PC-9 (cell line): ENCODE measurements at regions not wholly inside any gene's neighbourhood (a gene's known extent, or its start where the extent isn't known, plus 50 kb on each side); places are given as distances from the start of the nearest gene placed in this dataset.

ENCODE experiments used
- BruUV-seq: library from RNA; stranded (reverse); fragments of 400-500 nt; replicated peaks from 2 replicates; lab custom pipeline; 2021; lab: Mats Ljungman, UMichigan
- CTCF ChIA-PET: fragments of 300-600 bp; sonication (Branson Sonifier 250); formaldehyde crosslinking; loops from one replicate; lab custom pipeline; 2022; ENCODE audit warnings: antibody characterized with exemption; lab: Charles Lee
- POLR2A ChIA-PET: fragments of 300-600 bp; sonication (Branson Sonifier 250); formaldehyde crosslinking; loops from one replicate; lab custom pipeline; 2022; ENCODE audit warnings: antibody characterized with exemption; ENCODE audit not compliant: unreplicated experiment; lab: Charles Lee
- DNase-seq, 2 experiments: peaks; one replicate each; pipeline versions ENCODE4 v3.0.0 to v3.0.0-alpha.2; 2015 to 2022; ENCODE audit warnings: mixed read lengths in 1 of 2
- H2AFZ ChIP-seq: fragments of 200-600 bp; sonication (generic); 2 replicates; pipeline ENCODE4 v1.8.1; 2017; ENCODE audit warnings: antibody characterized with exemption
- H3F3A ChIP-seq: fragments of 200-600 bp; sonication (generic); 2 replicates; pipeline ENCODE4 v1.8.1; 2017; ENCODE audit warnings: antibody characterized with exemption, mild to moderate bottlenecking, low read depth; ENCODE audit not compliant: insufficient read depth
- H3K27ac ChIP-seq: fragments of 200-600 bp; sonication (generic); 2 replicates; pipeline ENCODE4 v1.6.1; 2016; ENCODE audit warnings: mixed run types
- H3K27me3 ChIP-seq: fragments of 200-600 bp; sonication (generic); 2 replicates; pipeline ENCODE4 v1.6.1; 2016; ENCODE audit warnings: low read depth, mixed run types; ENCODE audit not compliant: insufficient read depth
- H3K36me3 ChIP-seq: fragments of 200-600 bp; sonication (generic); 2 replicates; pipeline ENCODE4 v1.6.1; 2016; ENCODE audit warnings: low read depth, mixed run types
- H3K4me1 ChIP-seq: fragments of 200-600 bp; sonication (generic); replicated peaks from 2 replicates; pipeline ENCODE4 v1.6.1; 2016; ENCODE audit warnings: mixed run types; ENCODE audit not compliant: insufficient read depth
- H3K4me2 ChIP-seq: fragments of 200-600 bp; sonication (generic); 2 replicates; pipeline ENCODE4 v1.6.1; 2017; ENCODE audit warnings: mixed run types
- H3K4me3 ChIP-seq: fragments of 200-600 bp; sonication (generic); 2 replicates; pipeline ENCODE4 v1.6.1; 2016; ENCODE audit warnings: mixed run types
- H3K79me2 ChIP-seq: fragments of 200-600 bp; sonication (generic); 2 replicates; pipeline ENCODE4 v1.6.1; 2017; ENCODE audit warnings: low read depth, mixed run types
- H3K9me2 ChIP-seq: fragments of 200-600 bp; sonication (generic); 2 replicates; pipeline ENCODE4 v1.8.1; 2017; ENCODE audit warnings: mild to moderate bottlenecking; ENCODE audit not compliant: insufficient read depth
- H3K9me3 ChIP-seq: fragments of 200-600 bp; sonication (generic); 2 replicates; pipeline ENCODE4 v1.8.1; 2016; ENCODE audit warnings: low read depth; ENCODE audit not compliant: insufficient read depth
- H4K20me1 ChIP-seq: fragments of 200-600 bp; sonication (generic); 2 replicates; pipeline ENCODE4 v1.8.1; 2017; ENCODE audit not compliant: insufficient read depth
- EZH2 ChIP-seq: fragments of 200-600 bp; sonication (generic); IDR thresholded peaks from 2 replicates; pipeline ENCODE4 v1.8.0; 2017; ENCODE audit warnings: antibody characterized with exemption, low read depth
- intact Hi-C: fragments of 100-400 bp; cut with micrococcal nuclease; formaldehyde crosslinking; loops from one replicate; pipeline ENCODE4 v1.10.0; 2022; ENCODE audit not compliant: unreplicated experiment
- TF ChIP-seq, protein P1 (sequence below): fragments of 200-600 bp; sonication (generic); conservative IDR thresholded peaks from 2 replicates; pipeline ENCODE4 v1.6.1; 2017; ENCODE audit warnings: mixed run types, antibody characterized with exemption, mild to moderate bottlenecking, moderate library complexity

DNA sequence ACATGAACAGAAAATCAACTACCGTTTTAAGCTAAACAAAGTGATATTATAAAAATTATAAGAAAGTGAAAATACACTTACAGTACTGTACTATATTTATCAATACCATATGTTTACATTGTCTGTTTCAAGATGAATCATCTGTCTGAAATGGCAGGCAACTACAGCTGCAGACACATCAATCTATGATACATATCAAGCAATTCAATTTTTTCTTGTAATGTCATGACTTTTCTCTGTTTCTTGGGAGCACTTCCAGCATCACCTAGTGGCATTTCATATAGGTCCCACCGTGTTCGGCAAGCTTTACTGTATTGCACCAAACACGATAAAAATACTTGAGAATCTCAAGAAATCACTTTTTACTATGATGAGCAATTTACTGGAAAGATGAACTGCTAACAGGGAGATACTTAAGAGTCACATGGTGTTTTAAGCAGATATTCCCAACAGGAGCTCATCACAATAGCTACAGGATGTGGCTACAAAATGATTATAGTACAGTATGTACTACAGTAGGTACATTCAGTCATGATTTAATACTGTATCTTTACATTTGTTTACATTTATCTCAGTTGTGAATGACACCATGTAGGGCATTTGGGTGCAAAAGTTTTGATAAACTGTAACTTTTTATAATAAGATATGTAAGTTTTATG is 207.4 kb downstream of the ADAM29 start:
- POLR2A ChIA-PET: no interaction called here
- Histone ChIP-seq H3F3A (0 out of 2 replicates have a peak, but pooled peaks cover 4% of the 10 kb centered on the region), H3K79me2 (no peaks in the 10 kb centered on the region), H3K27me3 (no peaks in the 10 kb centered on the region), H3K27ac (no peak overlapping the region), H3K9me3 (no peaks in the 10 kb centered on the region), H2AFZ (no peak overlapping the region), H3K4me1 (peaks cover 16% of the 10 kb centered on the region), H3K4me2 (no peak overlapping the region), H3K4me3 (no peak overlapping the region), H3K9me2 (no peaks in the 10 kb centered on the region), H4K20me1 (no peaks in the 10 kb centered on the region), H3K36me3 (no peaks in the 10 kb centered on the region)
- no peak for TF ChIP-seq EZH2
- TF ChIP-seq, protein P1, sequence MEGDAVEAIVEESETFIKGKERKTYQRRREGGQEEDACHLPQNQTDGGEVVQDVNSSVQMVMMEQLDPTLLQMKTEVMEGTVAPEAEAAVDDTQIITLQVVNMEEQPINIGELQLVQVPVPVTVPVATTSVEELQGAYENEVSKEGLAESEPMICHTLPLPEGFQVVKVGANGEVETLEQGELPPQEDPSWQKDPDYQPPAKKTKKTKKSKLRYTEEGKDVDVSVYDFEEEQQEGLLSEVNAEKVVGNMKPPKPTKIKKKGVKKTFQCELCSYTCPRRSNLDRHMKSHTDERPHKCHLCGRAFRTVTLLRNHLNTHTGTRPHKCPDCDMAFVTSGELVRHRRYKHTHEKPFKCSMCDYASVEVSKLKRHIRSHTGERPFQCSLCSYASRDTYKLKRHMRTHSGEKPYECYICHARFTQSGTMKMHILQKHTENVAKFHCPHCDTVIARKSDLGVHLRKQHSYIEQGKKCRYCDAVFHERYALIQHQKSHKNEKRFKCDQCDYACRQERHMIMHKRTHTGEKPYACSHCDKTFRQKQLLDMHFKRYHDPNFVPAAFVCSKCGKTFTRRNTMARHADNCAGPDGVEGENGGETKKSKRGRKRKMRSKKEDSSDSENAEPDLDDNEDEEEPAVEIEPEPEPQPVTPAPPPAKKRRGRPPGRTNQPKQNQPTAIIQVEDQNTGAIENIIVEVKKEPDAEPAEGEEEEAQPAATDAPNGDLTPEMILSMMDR: no peak
- no TSS peak for BruUV-seq
- CTCF ChIA-PET: no interaction called here
- DNase-seq: no peak
- intact Hi-C loops: loop anchor here (10.0 kb wide), 1 partner anchor 361 kb away; no protein-coding TSS in a partner anchor

GRCh38 chr4:175127314-175127713 is 209.2 kb downstream of the ADAM29 start:
- no peak overlapping the region; the same call in 1 of the 2 replicates for H3K4me2 ChIP-seq
- intact Hi-C loops: loop anchor here (10.0 kb wide), 1 partner anchor 363 kb away; no protein-coding TSS in a partner anchor
- no peaks in the 10 kb centered on the region for H3K9me2 ChIP-seq
- no peak overlapping the region for H2AFZ ChIP-seq
- no peaks in the 10 kb centered on the region for H3K27me3 ChIP-seq
- H3F3A ChIP-seq: 0 out of 2 replicates have a peak, but pooled peaks cover 4% of the 10 kb centered on the region
- H3K79me2 ChIP-seq: no peaks in the 10 kb centered on the region
- no peaks in the 10 kb centered on the region for H3K36me3 ChIP-seq
- peak in 1 of 2 experiments; percentile 39 for DNase-seq
- no peak overlapping the region for H3K4me3 ChIP-seq
- POLR2A ChIA-PET: no interaction called here
- TF ChIP-seq EZH2: no peak
- TF ChIP-seq, protein P1: no peak
- peak overlapping the region; percentile 25; the same call in 1 of the 2 replicates for H3K27ac ChIP-seq
- BruUV-seq: no TSS peak
- no peaks in the 10 kb centered on the region for H3K9me3 ChIP-seq
- H3K4me1 ChIP-seq: peaks cover 16% of the 10 kb centered on the region
- CTCF ChIA-PET: no interaction called here
- no peaks in the 10 kb centered on the region for H4K20me1 ChIP-seq

DNA sequence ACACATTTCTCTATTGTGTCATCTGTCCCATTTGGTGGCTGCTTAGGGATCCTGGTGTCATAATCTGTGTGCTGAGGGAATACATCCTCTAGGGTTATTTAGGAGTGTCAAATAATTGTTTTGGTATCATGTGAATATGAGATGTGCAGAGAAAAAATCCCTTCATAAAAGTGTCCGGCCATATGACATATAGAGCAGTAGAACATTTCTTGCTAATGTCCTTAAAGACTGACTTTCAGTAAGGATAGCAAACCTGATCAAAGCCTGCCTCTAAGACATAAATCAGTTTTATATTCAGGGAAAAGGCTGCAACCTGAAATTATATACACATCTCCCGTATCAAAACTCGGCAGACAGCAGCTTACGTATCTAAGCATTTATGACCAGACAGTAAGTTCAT is 211.6 kb downstream of the ADAM29 start:
- no peaks in the 10 kb centered on the region for H3K36me3 ChIP-seq

More for the DNA sequence above, 211.6 kb downstream of the ADAM29 start:
- Histone ChIP-seq H3K27me3 (no peaks in the 10 kb centered on the region), H2AFZ (no peak overlapping the region), H3K9me2 (no peaks in the 10 kb centered on the region), H3K4me3 (no peak overlapping the region), H3K4me1 (peaks cover 16% of the 10 kb centered on the region), H4K20me1 (no peaks in the 10 kb centered on the region), H3K9me3 (no peaks in the 10 kb centered on the region), H3K79me2 (no peaks in the 10 kb centered on the region), H3F3A (0 out of 2 replicates have a peak, but pooled peaks cover 4% of the 10 kb centered on the region), H3K4me2 (no peak overlapping the region), H3K27ac (no peak overlapping the region)
- intact Hi-C loops: loop anchor here (10.0 kb wide), 1 partner anchor 365 kb away; no protein-coding TSS in a partner anchor
- ChIA-PET POLR2A (no interaction called here), CTCF (no interaction called here)
- BruUV-seq: no TSS peak
- TF ChIP-seq, protein P1: no peak
- TF ChIP-seq EZH2: no peak
- DNase-seq: no peak
